ENCODE measurements at regions not wholly inside any gene's neighbourhood (a gene's known extent, or its start where the extent isn't known, plus 50 kb on each side); places are given as distances from the start of the nearest gene placed in this dataset.
"Not testable (repeated sequence)": the region's sequence is repeated elsewhere in the genome, so short reads cannot be mapped to it uniquely, and the experiment has no call there.

DNA sequence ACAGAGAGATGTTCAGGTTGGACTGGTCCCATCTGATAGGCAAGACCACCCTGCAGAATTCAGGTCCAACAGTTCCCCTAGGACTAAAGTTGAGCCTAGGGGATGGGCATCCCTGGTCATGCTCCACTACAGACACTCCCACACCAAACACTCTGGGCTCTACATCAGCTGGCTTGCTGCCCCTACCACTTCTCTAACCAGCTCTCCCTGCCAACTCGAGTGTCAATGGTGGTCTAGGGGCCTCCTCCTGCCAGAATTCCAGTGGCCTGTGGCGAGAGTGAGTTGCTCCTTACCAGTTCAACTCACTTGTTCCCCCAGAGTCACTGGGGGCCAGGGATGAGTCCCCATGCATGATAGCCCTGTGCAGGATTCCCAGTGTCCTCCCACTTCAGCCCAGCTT lies 316.2 kb upstream of the PPP2R3A start:
- H3K27ac Mint-ChIP-seq = no peak overlapping the region
- peaks cover 18% of the 10 kb centered on the region for H3K9me3 Mint-ChIP-seq
- H3K4me3 Mint-ChIP-seq = no peak overlapping the region
- H3K27me3 Mint-ChIP-seq (ENCODE audit: insufficient read depth) = peaks cover 4% of the 10 kb centered on the region
- TF ChIP-seq, protein P1, sequence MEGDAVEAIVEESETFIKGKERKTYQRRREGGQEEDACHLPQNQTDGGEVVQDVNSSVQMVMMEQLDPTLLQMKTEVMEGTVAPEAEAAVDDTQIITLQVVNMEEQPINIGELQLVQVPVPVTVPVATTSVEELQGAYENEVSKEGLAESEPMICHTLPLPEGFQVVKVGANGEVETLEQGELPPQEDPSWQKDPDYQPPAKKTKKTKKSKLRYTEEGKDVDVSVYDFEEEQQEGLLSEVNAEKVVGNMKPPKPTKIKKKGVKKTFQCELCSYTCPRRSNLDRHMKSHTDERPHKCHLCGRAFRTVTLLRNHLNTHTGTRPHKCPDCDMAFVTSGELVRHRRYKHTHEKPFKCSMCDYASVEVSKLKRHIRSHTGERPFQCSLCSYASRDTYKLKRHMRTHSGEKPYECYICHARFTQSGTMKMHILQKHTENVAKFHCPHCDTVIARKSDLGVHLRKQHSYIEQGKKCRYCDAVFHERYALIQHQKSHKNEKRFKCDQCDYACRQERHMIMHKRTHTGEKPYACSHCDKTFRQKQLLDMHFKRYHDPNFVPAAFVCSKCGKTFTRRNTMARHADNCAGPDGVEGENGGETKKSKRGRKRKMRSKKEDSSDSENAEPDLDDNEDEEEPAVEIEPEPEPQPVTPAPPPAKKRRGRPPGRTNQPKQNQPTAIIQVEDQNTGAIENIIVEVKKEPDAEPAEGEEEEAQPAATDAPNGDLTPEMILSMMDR (IDR thresholded peaks at IDR 0.05) = no peak
- no peak for DNase-seq
- H3K4me1 Mint-ChIP-seq (ENCODE audit: low read depth) = no peaks in the 10 kb centered on the region
- H3K36me3 Mint-ChIP-seq (ENCODE audit: low read depth) = no peaks in the 10 kb centered on the region

DNA sequence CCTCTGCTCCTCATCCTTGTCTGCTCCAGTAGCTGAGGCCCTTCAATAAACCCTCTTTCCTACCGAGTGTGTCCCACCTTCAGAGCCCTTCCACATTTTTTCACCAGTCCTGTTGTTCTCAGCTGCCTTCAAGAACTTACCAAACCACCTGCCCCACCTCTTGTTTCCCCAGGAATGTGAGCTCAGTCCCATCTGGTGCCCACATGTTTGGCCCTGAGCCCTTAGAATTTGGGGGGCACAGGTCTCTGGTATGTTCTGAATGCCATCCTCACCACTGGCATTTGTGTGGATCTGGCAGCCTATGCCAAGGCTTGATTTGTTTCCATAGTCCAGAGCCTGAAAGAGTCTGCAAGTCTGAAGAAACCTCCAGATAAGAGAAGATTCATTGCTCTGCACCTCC lies 315.2 kb upstream of the PPP2R3A start:
- no peaks in the 10 kb centered on the region for H3K4me1 Mint-ChIP-seq (ENCODE audit: low read depth)
- TF ChIP-seq, protein P1 (IDR thresholded peaks at IDR 0.05) = no peak
- no peaks in the 10 kb centered on the region for H3K36me3 Mint-ChIP-seq (ENCODE audit: low read depth)
- no peak overlapping the region for H3K4me3 Mint-ChIP-seq
- H3K9me3 Mint-ChIP-seq = peaks cover 18% of the 10 kb centered on the region
- H3K27ac Mint-ChIP-seq = no peak overlapping the region
- DNase-seq = no peak
- H3K27me3 Mint-ChIP-seq (ENCODE audit: insufficient read depth) = peaks cover 4% of the 10 kb centered on the region

DNA sequence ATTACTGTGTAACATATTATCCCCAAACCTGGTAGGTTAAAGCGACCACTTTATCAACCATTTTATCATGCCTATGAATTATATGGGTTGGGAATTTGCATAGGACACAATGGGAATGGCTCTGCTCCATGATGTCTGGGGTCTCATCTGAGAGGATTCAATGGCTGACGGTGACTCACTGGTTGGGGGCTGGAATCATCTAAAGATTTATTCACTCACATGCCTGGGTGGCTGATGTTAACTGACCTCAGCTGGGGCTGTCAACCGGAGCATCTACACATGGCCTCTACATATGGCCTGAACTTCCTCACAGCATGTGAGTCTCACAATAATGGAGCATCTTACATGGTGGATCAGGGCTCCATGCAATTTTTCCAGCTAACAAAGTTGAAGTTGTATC lies 313.1 kb upstream of the PPP2R3A start:
- DNase-seq = no peak
- Mint-ChIP-seq H3K4me3 (no peak overlapping the region), H3K36me3 (ENCODE audit: low read depth) (no peaks in the 10 kb centered on the region), H3K4me1 (ENCODE audit: low read depth) (no peaks in the 10 kb centered on the region), H3K27ac (no peak overlapping the region), H3K9me3 (peaks cover 18% of the 10 kb centered on the region), H3K27me3 (ENCODE audit: insufficient read depth) (peaks cover 4% of the 10 kb centered on the region)
- TF ChIP-seq, protein P1 (IDR thresholded peaks at IDR 0.05) = no peak

DNA sequence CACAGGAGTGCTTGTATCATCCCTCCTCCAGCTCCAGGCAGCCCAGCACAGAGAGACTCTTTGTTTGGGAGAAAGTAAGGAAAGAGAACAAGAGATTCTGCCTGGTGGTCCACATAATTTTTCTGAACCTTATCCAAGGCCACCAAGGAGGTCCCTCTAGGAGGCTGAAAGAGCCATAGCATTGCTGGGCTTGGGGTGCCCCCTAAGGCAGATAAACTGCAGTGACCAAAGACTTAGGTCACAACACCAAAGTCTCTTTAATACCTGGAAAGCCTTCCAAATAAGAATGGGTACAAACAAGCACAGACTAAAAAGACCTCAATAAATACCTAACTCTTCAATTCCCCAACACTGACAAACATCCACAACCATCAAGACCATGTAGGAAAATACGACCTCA lies 310.2 kb upstream of the PPP2R3A start:
- Mint-ChIP-seq H3K9me3 (peaks cover 6% of the 10 kb centered on the region; the same call in 1 of the 2 replicates), H3K27me3 (ENCODE audit: insufficient read depth) (peaks cover under 1% of the 10 kb centered on the region), H3K4me3 (no peak overlapping the region), H3K4me1 (ENCODE audit: low read depth) (no peaks in the 10 kb centered on the region), H3K27ac (no peak overlapping the region), H3K36me3 (ENCODE audit: low read depth) (no peaks in the 10 kb centered on the region)
- TF ChIP-seq, protein P1 (IDR thresholded peaks at IDR 0.05) = no peak
- no peak for DNase-seq

DNA sequence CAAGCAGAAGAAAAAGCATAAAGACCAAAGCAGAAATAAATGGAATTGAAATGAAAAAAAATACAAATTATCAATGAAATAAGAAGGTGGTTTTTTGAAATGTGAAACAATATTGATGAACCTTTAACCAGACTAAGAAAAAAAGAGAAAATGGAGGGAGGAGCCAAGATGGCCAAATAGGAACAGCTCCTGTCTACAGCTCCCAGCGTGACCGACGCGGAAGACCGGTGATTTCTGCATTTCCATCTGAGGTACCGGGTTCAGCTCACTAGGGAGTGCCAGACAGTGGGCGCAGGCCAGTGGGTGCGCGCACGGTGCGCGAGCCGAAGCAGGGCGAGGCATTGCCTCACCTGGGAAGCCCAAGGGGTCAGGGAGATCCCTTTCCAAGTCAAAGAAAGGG lies 307.1 kb upstream of the PPP2R3A start:
- not testable (repeated sequence) for H3K9me3 Mint-ChIP-seq, H3K4me3 Mint-ChIP-seq, H3K27ac Mint-ChIP-seq

DNA sequence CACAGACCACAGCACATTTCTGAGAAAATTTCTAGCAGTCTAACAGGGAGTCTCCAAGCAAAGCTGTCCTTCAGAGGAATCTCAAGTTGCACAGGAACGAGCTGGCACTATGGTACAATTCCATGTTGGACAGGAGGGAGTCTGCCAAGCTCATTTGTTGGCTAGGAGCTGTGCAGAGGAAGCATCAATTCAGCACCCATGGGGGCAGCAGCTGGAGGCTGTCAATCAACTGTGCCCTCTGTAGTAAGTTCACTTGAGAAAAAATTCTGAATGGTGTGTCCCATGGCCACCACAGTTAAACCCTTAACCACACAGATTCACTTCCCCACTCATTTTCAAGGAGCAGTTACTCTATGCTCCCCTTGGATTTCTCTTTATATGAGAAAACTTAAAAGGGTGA lies 298.5 kb upstream of the PPP2R3A start:
- no peak overlapping the region for H3K27ac Mint-ChIP-seq
- DNase-seq = no peak
- H3K9me3 Mint-ChIP-seq = peaks cover 17% of the 10 kb centered on the region
- H3K36me3 Mint-ChIP-seq (ENCODE audit: low read depth) = no peaks in the 10 kb centered on the region
- TF ChIP-seq, protein P1 (IDR thresholded peaks at IDR 0.05) = no peak
- no peak overlapping the region for H3K4me3 Mint-ChIP-seq
- H3K27me3 Mint-ChIP-seq (ENCODE audit: insufficient read depth) = peaks cover 2% of the 10 kb centered on the region
- H3K4me1 Mint-ChIP-seq (ENCODE audit: low read depth) = no peaks in the 10 kb centered on the region

More for the DNA sequence above, 307.1 kb upstream of the PPP2R3A start:
- not testable (repeated sequence) for H3K36me3 Mint-ChIP-seq (ENCODE audit: low read depth); H3K27me3 Mint-ChIP-seq (ENCODE audit: insufficient read depth); H3K4me1 Mint-ChIP-seq (ENCODE audit: low read depth); DNase-seq
